ENCODE measurements at regions not wholly inside any gene's neighbourhood (a gene's known extent, or its start where the extent isn't known, plus 50 kb on each side); places are given as distances from the start of the nearest gene placed in this dataset.

DNA sequence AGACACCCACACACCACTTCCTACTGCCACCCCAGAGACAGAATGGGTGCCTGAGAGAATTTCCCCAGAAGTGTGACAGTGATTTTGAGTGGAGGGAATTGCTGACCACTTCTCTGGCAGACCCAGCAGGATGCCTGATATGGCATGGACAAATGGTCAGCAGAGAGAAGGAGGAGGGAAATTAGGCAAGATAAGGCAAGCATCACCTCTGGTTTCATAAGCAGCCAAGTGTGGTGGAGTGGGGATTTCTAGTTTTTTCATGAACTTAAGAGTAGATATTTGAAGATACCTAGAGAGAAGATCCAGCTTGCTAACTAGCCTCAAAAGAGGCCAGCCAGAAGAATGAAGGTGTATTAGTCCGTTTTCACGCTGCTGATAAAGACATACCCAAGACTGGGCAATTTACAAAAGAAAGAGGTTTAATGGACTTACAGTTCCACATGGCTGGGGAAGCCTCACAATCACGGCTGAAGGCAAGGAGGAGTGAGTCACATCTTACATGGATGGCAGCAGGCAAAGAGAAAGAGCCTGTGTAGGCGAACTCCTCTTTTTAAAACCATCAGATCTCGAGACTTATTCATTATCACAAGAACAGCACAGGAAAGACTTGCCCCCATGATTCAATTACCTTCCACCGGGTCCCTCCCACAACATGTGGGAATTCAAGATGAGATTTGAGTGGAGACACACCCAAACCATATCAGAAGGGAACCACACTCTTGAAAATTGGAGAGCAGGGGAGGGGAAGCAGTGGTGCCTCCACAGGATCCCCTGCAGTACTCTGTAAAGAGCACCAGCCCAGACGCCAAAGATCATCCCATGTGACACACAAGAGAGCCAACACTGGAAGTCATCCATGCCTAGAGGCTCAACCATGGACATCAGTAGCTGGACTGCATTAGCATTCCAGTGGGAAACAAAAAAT lies 64.2 kb downstream of the RBM43 start:
- Histone ChIP-seq H3K36me3 (ENCODE audit: control insufficient read depth in 4 of 4, insufficient read depth in 3 of 4, low read depth in 1 of 4, low read length in 3 of 4) (no peaks in the 10 kb centered on the region), H3K27ac (ENCODE audit: low read depth in 1 of 2, low read length in 2 of 2) (no peak overlapping the region), H3K9me3 (ENCODE audit: control insufficient read depth in 4 of 4, low read length in 3 of 4) (no peaks in the 10 kb centered on the region), H3K4me3 (ENCODE audit: low read depth in 1 of 3, low read length in 3 of 3) (no peak overlapping the region), H3K9ac (ENCODE audit: low read depth in 1 of 2, low read length in 2 of 2) (no peak overlapping the region), H3K4me1 (ENCODE audit: control insufficient read depth in 4 of 4, insufficient read depth in 4 of 4, low read length in 3 of 4) (no peaks in the 10 kb centered on the region), H3K27me3 (ENCODE audit: control insufficient read depth in 4 of 4, insufficient read depth in 4 of 4, low read length in 3 of 4) (no peaks in the 10 kb centered on the region)
- 76% methylated on average over 7 of the region's 7 CpGs for WGBS
- TF ChIP-seq YY1 (IDR thresholded peaks at IDR 0.05) = no peak
- no peak for TF ChIP-seq RAD21 (IDR thresholded peaks at IDR 0.05)
- TF ChIP-seq, protein P1, sequence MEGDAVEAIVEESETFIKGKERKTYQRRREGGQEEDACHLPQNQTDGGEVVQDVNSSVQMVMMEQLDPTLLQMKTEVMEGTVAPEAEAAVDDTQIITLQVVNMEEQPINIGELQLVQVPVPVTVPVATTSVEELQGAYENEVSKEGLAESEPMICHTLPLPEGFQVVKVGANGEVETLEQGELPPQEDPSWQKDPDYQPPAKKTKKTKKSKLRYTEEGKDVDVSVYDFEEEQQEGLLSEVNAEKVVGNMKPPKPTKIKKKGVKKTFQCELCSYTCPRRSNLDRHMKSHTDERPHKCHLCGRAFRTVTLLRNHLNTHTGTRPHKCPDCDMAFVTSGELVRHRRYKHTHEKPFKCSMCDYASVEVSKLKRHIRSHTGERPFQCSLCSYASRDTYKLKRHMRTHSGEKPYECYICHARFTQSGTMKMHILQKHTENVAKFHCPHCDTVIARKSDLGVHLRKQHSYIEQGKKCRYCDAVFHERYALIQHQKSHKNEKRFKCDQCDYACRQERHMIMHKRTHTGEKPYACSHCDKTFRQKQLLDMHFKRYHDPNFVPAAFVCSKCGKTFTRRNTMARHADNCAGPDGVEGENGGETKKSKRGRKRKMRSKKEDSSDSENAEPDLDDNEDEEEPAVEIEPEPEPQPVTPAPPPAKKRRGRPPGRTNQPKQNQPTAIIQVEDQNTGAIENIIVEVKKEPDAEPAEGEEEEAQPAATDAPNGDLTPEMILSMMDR (IDR thresholded peaks at IDR 0.05; ENCODE audit: low read depth, low read length, missing input control) = no peak
- no peak for TF ChIP-seq JUND (IDR thresholded peaks at IDR 0.05)
- TF ChIP-seq HNF4G (IDR thresholded peaks at IDR 0.05) = no peak
- TF ChIP-seq, protein P2, sequence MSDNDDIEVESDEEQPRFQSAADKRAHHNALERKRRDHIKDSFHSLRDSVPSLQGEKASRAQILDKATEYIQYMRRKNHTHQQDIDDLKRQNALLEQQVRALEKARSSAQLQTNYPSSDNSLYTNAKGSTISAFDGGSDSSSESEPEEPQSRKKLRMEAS (IDR thresholded peaks at IDR 0.05) = no peak
- TF ChIP-seq NR2F2 (IDR thresholded peaks at IDR 0.05) = no peak
- TF ChIP-seq EGR1 (IDR thresholded peaks at IDR 0.05; ENCODE audit: low read depth in 2 of 2) = no peak
- TF ChIP-seq, protein P3, sequence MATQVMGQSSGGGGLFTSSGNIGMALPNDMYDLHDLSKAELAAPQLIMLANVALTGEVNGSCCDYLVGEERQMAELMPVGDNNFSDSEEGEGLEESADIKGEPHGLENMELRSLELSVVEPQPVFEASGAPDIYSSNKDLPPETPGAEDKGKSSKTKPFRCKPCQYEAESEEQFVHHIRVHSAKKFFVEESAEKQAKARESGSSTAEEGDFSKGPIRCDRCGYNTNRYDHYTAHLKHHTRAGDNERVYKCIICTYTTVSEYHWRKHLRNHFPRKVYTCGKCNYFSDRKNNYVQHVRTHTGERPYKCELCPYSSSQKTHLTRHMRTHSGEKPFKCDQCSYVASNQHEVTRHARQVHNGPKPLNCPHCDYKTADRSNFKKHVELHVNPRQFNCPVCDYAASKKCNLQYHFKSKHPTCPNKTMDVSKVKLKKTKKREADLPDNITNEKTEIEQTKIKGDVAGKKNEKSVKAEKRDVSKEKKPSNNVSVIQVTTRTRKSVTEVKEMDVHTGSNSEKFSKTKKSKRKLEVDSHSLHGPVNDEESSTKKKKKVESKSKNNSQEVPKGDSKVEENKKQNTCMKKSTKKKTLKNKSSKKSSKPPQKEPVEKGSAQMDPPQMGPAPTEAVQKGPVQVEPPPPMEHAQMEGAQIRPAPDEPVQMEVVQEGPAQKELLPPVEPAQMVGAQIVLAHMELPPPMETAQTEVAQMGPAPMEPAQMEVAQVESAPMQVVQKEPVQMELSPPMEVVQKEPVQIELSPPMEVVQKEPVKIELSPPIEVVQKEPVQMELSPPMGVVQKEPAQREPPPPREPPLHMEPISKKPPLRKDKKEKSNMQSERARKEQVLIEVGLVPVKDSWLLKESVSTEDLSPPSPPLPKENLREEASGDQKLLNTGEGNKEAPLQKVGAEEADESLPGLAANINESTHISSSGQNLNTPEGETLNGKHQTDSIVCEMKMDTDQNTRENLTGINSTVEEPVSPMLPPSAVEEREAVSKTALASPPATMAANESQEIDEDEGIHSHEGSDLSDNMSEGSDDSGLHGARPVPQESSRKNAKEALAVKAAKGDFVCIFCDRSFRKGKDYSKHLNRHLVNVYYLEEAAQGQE (IDR thresholded peaks at IDR 0.05) = no peak
- TF ChIP-seq, protein P4, sequence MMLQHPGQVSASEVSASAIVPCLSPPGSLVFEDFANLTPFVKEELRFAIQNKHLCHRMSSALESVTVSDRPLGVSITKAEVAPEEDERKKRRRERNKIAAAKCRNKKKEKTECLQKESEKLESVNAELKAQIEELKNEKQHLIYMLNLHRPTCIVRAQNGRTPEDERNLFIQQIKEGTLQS (IDR thresholded peaks at IDR 0.05) = no peak
- TF ChIP-seq HNF4A (conservative IDR thresholded peaks at IDR 0.05) = no peak
- no peak for TF ChIP-seq GABPA (IDR thresholded peaks at IDR 0.05 in 1 of 2, conservative IDR thresholded peaks at IDR 0.05 in 1 of 2)
- TF ChIP-seq, protein P5, sequence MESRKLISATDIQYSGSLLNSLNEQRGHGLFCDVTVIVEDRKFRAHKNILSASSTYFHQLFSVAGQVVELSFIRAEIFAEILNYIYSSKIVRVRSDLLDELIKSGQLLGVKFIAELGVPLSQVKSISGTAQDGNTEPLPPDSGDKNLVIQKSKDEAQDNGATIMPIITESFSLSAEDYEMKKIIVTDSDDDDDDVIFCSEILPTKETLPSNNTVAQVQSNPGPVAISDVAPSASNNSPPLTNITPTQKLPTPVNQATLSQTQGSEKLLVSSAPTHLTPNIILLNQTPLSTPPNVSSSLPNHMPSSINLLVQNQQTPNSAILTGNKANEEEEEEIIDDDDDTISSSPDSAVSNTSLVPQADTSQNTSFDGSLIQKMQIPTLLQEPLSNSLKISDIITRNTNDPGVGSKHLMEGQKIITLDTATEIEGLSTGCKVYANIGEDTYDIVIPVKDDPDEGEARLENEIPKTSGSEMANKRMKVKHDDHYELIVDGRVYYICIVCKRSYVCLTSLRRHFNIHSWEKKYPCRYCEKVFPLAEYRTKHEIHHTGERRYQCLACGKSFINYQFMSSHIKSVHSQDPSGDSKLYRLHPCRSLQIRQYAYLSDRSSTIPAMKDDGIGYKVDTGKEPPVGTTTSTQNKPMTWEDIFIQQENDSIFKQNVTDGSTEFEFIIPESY (IDR thresholded peaks at IDR 0.05) = no peak
- no peak for TF ChIP-seq SP1 (IDR thresholded peaks at IDR 0.05)
- no peak for TF ChIP-seq RXRA (IDR thresholded peaks at IDR 0.05)
- no peak for TF ChIP-seq TAF1 (conservative IDR thresholded peaks at IDR 0.05)
- TF ChIP-seq FOXA1 (IDR thresholded peaks at IDR 0.05) = no peak
- TF ChIP-seq FOXA2 (IDR thresholded peaks at IDR 0.05) = no peak
- no peak for DNase-seq (ENCODE audit: low spot score)

Data from liver (tissue), 8 donors.